ENCODE measurements at regions not wholly inside any gene's neighbourhood (a gene's known extent, or its start where the extent isn't known, plus 50 kb on each side); places are given as distances from the start of the nearest gene placed in this dataset.

DNA sequence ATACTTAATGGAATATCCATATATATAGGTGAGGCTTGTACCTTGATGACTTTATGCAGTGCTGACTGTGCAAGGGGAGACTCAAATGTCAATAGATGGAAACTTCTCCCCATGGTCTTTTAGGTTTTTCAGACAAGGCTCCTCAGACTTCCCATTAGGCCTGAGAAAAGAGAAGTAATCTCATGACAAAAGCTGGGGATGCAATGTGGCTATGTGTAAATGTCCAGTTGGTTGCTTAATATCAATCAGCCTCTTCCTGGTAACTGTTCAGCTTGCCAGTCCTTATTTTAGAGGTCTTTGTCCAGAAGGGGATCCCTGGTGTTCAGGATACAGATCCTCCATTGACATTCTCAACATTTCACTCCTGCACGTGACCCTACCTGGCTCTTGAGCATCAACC, 621.1 kb upstream of the CDH18 start:
- TF ChIP-seq, protein P1, sequence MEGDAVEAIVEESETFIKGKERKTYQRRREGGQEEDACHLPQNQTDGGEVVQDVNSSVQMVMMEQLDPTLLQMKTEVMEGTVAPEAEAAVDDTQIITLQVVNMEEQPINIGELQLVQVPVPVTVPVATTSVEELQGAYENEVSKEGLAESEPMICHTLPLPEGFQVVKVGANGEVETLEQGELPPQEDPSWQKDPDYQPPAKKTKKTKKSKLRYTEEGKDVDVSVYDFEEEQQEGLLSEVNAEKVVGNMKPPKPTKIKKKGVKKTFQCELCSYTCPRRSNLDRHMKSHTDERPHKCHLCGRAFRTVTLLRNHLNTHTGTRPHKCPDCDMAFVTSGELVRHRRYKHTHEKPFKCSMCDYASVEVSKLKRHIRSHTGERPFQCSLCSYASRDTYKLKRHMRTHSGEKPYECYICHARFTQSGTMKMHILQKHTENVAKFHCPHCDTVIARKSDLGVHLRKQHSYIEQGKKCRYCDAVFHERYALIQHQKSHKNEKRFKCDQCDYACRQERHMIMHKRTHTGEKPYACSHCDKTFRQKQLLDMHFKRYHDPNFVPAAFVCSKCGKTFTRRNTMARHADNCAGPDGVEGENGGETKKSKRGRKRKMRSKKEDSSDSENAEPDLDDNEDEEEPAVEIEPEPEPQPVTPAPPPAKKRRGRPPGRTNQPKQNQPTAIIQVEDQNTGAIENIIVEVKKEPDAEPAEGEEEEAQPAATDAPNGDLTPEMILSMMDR (IDR thresholded peaks at IDR 0.05): no peak
- TF ChIP-seq POLR2AphosphoS5 (IDR thresholded peaks at IDR 0.05): no peak

Data from transverse colon (tissue), 4 donors.